ENCODE measurements at regions not wholly inside any gene's neighbourhood (a gene's known extent, or its start where the extent isn't known, plus 50 kb on each side); places are given as distances from the start of the nearest gene placed in this dataset.

DNA sequence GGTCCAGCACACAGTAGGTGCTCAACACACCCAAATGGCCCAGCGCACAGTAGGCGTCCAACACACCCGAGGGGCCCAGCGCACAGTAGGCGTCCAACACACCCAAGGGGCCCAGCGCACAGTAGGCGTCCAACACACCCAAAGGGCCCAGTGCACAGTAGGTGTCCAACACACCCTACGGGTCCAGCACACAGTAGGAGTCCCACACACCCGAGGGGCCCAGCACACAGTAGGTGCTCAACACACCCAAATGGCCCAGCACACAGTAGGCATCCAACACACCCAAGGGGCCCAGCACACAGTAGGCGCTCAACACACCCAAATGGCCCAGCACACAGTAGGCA lies 80.8 kb downstream of the FOXL3 start:
- DNase-seq (ENCODE audit: low read depth in 1 of 2, low spot score in 1 of 2), result no peak

DNA sequence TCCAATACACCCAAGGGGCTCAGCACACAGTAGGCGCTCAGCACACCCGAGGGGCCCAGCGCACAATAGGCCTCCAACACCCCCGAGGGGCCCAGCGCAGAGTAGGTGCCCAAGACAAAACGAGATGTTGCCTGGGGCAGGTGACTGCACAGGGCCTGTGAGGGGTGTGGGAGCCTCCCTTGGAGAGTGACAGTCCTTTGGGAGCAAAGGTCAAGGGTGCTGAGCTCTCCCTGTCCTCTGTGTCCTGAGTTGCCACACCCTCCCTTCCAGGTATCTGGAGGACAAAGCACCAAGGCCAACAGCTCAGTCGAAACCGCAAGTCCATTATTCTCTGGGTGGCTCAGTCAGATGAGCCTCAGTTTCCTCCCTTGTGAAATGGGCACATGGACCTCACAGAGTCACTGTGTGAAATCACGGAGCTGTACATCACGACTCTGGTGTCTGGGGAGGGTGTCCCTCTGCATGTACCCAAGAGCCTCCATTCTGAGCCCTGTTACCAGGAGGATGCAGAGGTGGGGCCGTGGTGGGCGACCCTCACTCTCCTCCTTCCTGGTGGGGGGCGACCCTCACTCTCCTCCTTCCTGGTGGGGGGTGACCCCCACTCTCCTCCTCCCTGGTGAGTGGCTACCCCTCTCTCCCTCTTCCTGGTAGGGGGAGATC lies 81.3 kb downstream of the FOXL3 start:
- no peak for DNase-seq (ENCODE audit: low read depth in 1 of 2, low spot score in 1 of 2)

- DNase-seq (ENCODE audit: low read depth in 1 of 2, low spot score in 1 of 2), result no peak
Observed at GRCh38 chr7:371779-372545, 82.0 kb downstream of the FOXL3 start.

DNA sequence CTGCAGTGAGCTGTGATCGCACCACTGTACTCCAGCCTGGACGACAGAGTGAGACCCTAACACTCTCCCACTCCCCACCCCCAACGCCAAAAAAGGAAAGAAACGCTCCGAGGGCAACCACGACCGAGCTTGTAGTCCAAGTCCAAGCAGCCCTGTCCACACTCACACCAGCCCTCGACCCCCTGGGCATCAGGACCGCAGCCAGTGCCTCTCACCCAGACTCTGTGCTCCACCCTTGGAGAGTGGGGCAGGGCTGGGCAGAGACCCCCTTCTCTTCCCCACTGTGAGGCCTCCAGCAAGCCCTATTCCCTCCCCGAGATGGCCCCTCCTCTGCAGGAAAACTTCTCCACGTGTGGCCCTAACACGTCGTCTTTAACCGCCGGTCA lies 82.6 kb downstream of the FOXL3 start:
- DNase-seq (ENCODE audit: low read depth in 1 of 2, low spot score in 1 of 2), result no peak

DNA sequence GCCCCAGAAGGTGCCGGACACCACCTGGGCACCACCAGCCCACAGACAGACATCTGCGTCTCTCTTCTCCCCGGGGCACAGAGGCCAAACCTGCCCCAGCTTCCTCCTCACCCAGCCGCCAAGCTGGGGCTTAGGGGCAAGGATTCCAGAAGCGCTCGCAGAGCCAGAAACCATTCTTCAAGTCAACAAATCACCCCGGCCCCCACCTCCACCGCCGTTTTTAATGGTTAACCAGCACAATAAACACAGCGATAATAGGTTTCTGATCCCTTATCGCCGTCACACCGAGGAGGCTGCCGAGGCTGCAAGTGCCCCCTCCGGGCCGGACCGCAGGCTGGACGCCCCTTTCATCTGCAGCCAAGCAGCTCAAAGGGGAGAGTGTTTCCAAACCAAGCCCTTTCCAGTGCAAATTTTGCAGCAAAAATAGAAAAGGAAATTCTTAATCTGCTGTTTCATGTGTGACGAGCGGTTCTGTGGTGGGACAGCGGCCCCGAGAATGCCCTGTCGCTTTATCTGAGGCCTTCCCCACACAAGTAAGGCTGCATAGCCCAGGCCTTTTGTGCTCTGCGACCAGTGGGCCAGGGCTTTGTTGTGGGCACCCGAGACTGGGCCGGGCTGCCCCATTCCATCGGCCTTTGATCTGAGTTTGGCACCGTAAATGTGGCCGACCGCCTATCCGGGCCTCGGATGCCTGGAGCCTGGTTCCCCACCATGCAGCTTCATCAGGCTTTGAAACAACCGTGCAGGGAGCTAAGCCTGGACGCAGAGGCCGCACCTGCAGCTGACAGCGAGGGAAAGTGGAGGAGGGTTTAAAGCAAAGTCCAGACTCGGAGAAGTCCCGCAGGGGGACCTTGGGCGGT lies 83.2 kb downstream of the FOXL3 start:
- DNase-seq (ENCODE audit: low read depth in 1 of 2, low spot score in 1 of 2), result no peak

GRCh38 chr7:373818-374705 lies 84.1 kb downstream of the FOXL3 start:
- no peak for DNase-seq (ENCODE audit: low read depth in 1 of 2, low spot score in 1 of 2)

DNA sequence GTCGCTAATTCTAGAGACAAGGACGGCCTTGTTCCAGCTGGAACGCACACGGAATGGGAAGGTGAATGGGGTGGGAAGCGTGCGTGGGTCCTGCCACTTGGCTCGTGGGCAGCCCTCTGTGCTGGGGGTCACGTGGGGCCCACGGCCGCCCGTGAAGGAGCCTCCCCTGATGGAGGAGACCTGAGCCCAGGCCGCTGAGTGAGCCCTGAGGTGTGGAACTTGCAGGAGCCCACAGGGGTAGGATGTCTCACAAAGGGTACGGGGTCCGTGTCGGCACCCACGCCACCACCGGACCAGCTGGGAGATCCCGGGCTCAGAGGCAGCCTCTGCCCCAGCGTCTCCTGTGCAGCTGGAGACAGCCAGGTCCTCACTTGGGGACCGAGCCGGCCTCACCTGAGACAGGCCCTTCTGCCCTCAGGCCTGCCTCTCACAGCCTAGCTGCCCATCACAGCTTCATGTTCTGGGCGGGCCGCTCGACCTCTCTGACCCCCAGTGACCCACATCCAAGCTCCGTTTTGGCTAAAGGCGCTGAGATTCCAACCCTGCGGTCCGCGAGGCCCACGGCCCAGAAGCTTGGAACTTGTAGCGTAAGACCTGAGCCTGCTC lies 84.8 kb downstream of the FOXL3 start:
- DNase-seq (ENCODE audit: low read depth in 1 of 2, low spot score in 1 of 2), result no peak

- DNase-seq (ENCODE audit: low read depth in 1 of 2, low spot score in 1 of 2), result no peak
Observed at GRCh38 chr7:375321-375831, 85.4 kb downstream of the FOXL3 start.

- no peak for DNase-seq (ENCODE audit: low read depth in 1 of 2, low spot score in 1 of 2)
Observed at GRCh38 chr7:375901-376305, 85.9 kb downstream of the FOXL3 start.

GRCh38 chr7:376306-377079 lies 86.5 kb downstream of the FOXL3 start:
- no peak for DNase-seq (ENCODE audit: low read depth in 1 of 2, low spot score in 1 of 2)

GRCh38 chr7:377080-378040 lies 87.4 kb downstream of the FOXL3 start:
- DNase-seq (ENCODE audit: low read depth in 1 of 2, low spot score in 1 of 2), result no peak

DNA sequence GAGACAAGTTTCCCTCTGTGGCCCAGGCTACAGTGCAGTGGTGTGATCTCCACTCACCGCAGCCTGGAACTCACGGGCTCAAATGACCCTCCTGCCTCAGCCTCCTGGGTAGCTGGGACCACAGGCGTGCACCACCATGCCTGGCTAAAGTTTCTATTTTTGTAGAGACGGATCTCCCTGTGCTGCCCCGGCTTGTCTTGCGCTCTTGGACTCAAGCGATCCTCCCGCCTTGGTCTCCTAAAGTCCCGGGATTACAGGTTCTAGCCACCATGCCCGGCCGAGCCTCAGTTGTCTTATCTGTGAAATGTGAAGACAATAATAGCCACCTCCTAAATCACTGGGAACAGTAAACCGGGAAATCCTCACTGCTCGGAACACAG lies 88.1 kb downstream of the FOXL3 start:
- no peak for DNase-seq (ENCODE audit: low read depth in 1 of 2, low spot score in 1 of 2)

- no peak for DNase-seq (ENCODE audit: low read depth in 1 of 2, low spot score in 1 of 2)
Observed at GRCh38 chr7:378551-379455, 88.8 kb downstream of the FOXL3 start.

GRCh38 chr7:379456-380138 lies 89.6 kb downstream of the FOXL3 start:
- no peak for DNase-seq (ENCODE audit: low read depth in 1 of 2, low spot score in 1 of 2)

GRCh38 chr7:380139-380485 lies 90.1 kb downstream of the FOXL3 start:
- no peak for DNase-seq (ENCODE audit: low read depth in 1 of 2, low spot score in 1 of 2)

DNA sequence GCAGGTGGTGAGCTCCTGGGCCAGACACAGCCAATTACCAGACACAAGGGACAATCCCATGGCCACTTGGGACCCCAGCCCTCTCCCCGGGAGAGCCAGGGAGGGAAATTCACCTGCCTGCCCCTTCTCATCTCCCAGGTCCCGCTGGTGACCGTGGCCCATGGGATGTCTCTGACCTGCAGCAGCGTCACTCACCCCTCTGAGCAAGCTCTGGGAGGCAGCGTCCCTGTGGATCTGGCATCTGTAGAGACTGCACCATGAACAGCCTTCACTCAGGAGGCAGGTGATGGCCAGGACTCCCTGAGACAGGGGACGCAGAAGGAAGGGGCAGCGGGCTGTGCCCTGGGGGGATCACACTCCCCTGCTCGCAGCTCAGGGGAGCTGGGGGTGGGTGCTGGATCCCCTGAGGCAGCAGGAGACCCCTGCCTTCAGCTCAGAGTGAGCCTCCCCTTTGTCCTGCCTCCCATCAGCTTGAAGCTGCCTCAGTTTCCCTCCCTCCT lies 90.8 kb downstream of the FOXL3 start:
- DNase-seq (ENCODE audit: low read depth in 1 of 2, low spot score in 1 of 2), result no peak

Data from stimulated activated CD4-positive, alpha-beta T cell treated with anti-CD3 and anti-CD28 coated beads, Interleukin-15, amount 100 ng/mL, for 1 hour (primary cell).